H1 (cell line): ENCODE measurements at regions not wholly inside any gene's neighbourhood (a gene's known extent, or its start where the extent isn't known, plus 50 kb on each side); places are given as distances from the start of the nearest gene placed in this dataset.

Experiments used
- CHD7 ChIP-seq: fragments of 300-600 bp; sonication (generic); IDR thresholded peaks from 2 replicates; pipeline ENCODE4 v1.7.1; 2012; ENCODE audit warnings: low read length, moderate library complexity, mild to moderate bottlenecking, inconsistent platforms; ENCODE audit not compliant: insufficient replicate concordance

- no peak for TF ChIP-seq CHD7
Measured at GRCh38 chr18:7414459-7414858, 152.7 kb upstream of the PTPRM start (continued).
